HG03039 (cell line): ENCODE measurements at regions not wholly inside any gene's neighbourhood (a gene's known extent, or its start where the extent isn't known, plus 50 kb on each side); places are given as distances from the start of the nearest gene placed in this dataset.
"Not testable (repeated sequence)": the region's sequence is repeated elsewhere in the genome, so short reads cannot be mapped to it uniquely, and the experiment has no call there.

Source experiments
- ATAC-seq: cut with Tn5 transposase; IDR thresholded peaks from one replicate; pipeline ENCODE4 v1.9.1; 2021; ENCODE audit warnings: mild to moderate bottlenecking, moderate library complexity; ENCODE audit not compliant: unreplicated experiment

DNA sequence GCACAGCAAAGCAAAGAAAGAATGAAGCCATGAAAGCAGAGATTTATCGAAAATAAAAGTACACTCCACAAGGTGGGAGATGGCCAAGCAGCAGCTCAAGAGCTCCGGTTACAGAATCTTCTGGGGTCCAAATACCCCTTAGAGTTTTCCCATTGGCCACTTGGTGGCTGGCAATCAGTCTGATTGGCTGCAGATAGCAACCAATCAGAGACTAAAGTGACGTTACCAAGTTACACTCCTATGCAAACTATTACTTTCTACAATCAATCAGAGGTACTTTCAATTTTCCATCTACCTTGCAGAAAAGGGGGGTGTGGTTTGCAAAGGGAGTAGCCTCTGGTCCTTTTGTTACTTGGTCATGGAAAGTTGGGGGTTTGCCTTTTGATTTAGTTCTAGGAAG, 58.0 kb upstream of the AUTS2 start:
- ATAC-seq: no peak

DNA sequence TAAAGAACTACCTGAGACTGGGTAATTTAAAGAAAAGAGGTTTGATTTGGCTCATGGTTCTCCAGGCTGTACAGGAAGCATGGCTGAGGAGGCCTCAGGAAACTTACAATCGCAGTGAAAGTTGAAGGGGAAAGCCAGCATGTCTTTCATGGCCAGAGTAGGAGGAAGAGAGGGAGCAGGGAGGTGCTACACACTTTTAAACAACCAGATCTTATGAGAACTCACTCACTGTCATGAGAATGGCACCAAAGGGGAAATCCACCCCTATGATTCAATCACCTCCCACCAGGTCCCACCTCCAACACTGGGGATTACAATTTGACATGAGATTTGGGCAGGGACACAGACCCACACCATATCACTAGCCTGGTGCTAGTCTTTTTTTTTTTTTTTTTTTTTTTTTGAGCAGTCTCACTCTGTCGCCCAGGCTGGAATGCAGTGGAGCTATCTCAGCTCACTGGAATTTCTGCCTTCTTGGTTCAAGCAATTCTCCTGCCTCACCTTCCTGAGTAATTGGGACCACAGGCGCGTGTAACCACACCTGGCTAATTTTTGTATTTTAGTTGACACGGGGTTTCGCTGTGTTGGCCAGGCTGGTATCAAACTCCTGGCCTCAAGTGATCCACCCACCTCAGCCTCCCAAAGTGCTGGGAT, 56.4 kb upstream of the AUTS2 start:
- not testable (repeated sequence) for ATAC-seq

DNA sequence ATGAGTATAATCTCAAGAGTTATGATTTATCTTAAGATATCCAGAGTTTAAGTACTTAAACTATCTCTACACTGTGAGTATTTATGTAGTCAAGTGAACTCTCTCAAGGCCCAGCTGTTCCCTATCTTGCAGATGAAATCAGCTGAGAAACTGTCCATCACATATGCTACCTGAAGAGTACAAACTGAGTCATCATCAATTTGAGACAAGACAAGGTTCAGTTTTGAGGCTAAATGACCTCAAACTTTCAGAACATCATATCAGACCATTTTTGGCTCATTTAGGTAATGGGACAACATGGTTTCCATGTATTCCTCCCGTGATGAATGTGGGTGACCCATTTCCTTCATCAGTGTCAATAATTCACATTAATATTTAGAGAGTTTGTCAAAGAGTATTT, 53.1 kb upstream of the AUTS2 start:
- ATAC-seq: no peak
